Fibroblast of the conjunctiva (primary cell): ENCODE measurements at regions not wholly inside any gene's neighbourhood (a gene's known extent, or its start where the extent isn't known, plus 50 kb on each side); places are given as distances from the start of the nearest gene placed in this dataset.

Source experiments
- DNase-seq: peaks from one replicate; pipeline ENCODE4 v3.0.0-alpha.2; 2010; ENCODE audit warnings: low read depth

- no peak for DNase-seq
Measured at GRCh38 chr5:61953913-61954312, 352.1 kb upstream of the KIF2A start.

- no peak for DNase-seq
Measured at GRCh38 chr5:61964201-61964600, 341.8 kb upstream of the KIF2A start.

- no peak for DNase-seq
Measured at GRCh38 chr5:61965069-61965468, 340.9 kb upstream of the KIF2A start.

GRCh38 chr5:61965490-61965889, 340.5 kb upstream of the KIF2A start:
- no peak for DNase-seq

GRCh38 chr5:61966296-61966955, 339.6 kb upstream of the KIF2A start:
- no peak for DNase-seq

GRCh38 chr5:61966997-61967396, 339.0 kb upstream of the KIF2A start:
- DNase-seq: no peak

GRCh38 chr5:61967681-61968080, 338.3 kb upstream of the KIF2A start:
- DNase-seq: no peak

- no peak for DNase-seq
Measured at GRCh38 chr5:61969347-61969746, 336.7 kb upstream of the KIF2A start.

- no peak for DNase-seq
Measured at GRCh38 chr5:61969755-61970154, 336.3 kb upstream of the KIF2A start.

- DNase-seq: no peak
Measured at GRCh38 chr5:61970218-61970617, 335.8 kb upstream of the KIF2A start.

- DNase-seq: no peak
Measured at GRCh38 chr5:61974680-61975079, 331.3 kb upstream of the KIF2A start.

GRCh38 chr5:61981886-61982285, 324.1 kb upstream of the KIF2A start:
- DNase-seq: no peak

GRCh38 chr5:61991430-61991829, 314.6 kb upstream of the KIF2A start:
- no peak for DNase-seq

- no peak for DNase-seq
Measured at GRCh38 chr5:61991866-61992265, 314.1 kb upstream of the KIF2A start.

GRCh38 chr5:61993295-61993927, 312.6 kb upstream of the KIF2A start:
- no peak for DNase-seq

GRCh38 chr5:61994171-61994570, 311.8 kb upstream of the KIF2A start:
- no peak for DNase-seq

- DNase-seq: no peak
Measured at GRCh38 chr5:61995486-61995885, 310.5 kb upstream of the KIF2A start.

GRCh38 chr5:61999371-61999770, 306.6 kb upstream of the KIF2A start:
- no peak for DNase-seq

- DNase-seq: no peak
Measured at GRCh38 chr5:62000646-62001045, 305.4 kb upstream of the KIF2A start.

- DNase-seq: no peak
Measured at GRCh38 chr5:62001640-62002039, 304.4 kb upstream of the KIF2A start.

GRCh38 chr5:62002436-62002835, 303.6 kb upstream of the KIF2A start:
- DNase-seq: no peak

GRCh38 chr5:62005551-62005950, 300.5 kb upstream of the KIF2A start:
- no peak for DNase-seq

- no peak for DNase-seq
Measured at GRCh38 chr5:62007457-62007856, 298.5 kb upstream of the KIF2A start.

- DNase-seq: no peak
Measured at GRCh38 chr5:62011089-62011664, 294.8 kb upstream of the KIF2A start.
